ENCODE measurements at regions not wholly inside any gene's neighbourhood (a gene's known extent, or its start where the extent isn't known, plus 50 kb on each side); places are given as distances from the start of the nearest gene placed in this dataset.
"Not testable (repeated sequence)": the region's sequence is repeated elsewhere in the genome, so short reads cannot be mapped to it uniquely, and the experiment has no call there.

GRCh38 chr2:89142959-89143358 is 451.5 kb downstream of the RPIA start:
- TF ChIP-seq CTCF (IDR thresholded peaks at IDR 0.05; ENCODE audit: poor library complexity); EZH2 (IDR thresholded peaks at IDR 0.05; ENCODE audit: borderline replicate concordance); EZH2phosphoT487 (IDR thresholded peaks at IDR 0.05; ENCODE audit: low read depth, severe bottlenecking, unreplicated experiment): not testable (repeated sequence)

Data from hepatocyte (in vitro differentiated cells).